NCI-H1092 (cell line): ENCODE measurements at regions not wholly inside any gene's neighbourhood (a gene's known extent, or its start where the extent isn't known, plus 50 kb on each side); places are given as distances from the start of the nearest gene placed in this dataset.

Experiments
- DNase-seq: peaks from one replicate; lab custom pipeline; 2025; lab: John Stamatoyannopoulos, UW

GRCh38 chr13:105928048-105928447 is 607.4 kb downstream of the EFNB2 start:
- DNase-seq, result no peak

DNA sequence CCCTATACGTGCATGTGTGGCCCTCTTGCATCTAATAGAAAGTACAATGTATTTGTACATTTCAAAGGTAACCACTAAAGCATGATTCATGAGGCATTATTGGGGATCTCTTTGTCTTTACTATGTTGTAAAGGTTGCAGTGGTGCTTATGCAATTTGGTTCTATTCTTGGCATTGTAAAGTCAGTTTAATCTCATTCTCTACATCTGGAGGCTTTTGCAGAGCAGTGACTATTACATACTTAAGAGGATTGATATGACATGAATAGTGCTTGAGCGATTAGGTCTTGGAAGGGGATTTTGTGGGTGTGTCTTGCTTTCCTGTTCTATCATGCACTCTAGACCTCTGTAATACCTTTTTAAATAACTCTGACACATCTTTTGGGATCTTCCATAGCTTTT is 610.0 kb downstream of the EFNB2 start:
- DNase-seq, result no peak

DNA sequence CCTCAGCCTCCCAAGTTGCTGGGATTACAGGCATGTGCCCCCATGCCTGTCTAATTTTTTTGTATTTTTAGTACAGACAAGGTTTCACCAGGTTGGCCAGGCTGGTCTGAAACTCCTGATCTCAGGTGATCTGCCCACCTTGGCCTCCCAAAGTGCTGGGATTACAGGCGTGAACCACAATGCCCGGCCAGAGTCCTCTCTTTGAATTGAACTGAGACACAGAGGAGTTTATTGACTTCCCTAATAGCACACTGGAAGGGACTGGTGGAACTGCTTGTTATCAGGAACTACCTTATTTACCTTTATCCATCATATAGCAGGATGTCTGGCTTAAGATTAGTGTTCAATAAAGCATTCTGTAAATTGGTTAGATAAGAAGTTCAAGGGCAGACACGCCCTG is 613.8 kb downstream of the EFNB2 start:
- DNase-seq, result no peak

- no peak for DNase-seq
Measured at GRCh38 chr13:105920370-105920769, 615.1 kb downstream of the EFNB2 start.

- no peak for DNase-seq
Measured at GRCh38 chr13:105918842-105919741, 616.4 kb downstream of the EFNB2 start.

DNA sequence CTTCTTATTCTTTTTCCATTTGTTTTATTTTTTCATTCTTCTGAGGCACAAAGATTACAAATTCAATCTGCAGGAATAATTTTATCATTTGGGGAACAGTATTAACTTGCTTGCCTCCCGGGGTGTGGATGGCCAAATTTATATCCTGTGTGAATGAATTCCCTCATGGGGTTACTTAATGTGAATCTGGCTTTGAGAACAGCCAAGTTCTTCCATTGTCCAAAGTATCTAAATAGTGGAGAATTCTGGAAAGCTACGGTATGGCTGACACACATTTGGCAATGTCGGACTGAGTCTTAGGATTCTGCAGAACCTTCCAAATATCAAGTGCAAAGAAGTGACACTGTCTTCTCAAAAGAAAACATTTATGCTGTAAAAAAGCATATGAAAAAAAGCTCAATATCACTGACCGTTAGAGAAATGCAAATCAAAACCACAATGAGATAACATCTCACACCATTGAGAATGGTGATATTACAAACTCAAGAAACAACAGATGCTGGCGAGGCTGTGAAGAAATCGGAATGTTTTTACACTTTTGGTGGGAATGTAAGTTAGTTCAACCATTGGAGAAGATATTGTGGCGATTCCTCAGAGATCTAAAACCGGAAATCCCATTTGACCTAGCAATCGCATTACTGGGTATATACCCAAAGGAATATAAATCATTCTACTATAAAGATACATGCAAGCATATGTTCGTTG is 620.2 kb downstream of the EFNB2 start:
- DNase-seq, result no peak

GRCh38 chr13:105914291-105915036 is 621.0 kb downstream of the EFNB2 start:
- DNase-seq, result no peak

GRCh38 chr13:105908586-105908985 is 626.9 kb downstream of the EFNB2 start:
- no peak for DNase-seq

DNA sequence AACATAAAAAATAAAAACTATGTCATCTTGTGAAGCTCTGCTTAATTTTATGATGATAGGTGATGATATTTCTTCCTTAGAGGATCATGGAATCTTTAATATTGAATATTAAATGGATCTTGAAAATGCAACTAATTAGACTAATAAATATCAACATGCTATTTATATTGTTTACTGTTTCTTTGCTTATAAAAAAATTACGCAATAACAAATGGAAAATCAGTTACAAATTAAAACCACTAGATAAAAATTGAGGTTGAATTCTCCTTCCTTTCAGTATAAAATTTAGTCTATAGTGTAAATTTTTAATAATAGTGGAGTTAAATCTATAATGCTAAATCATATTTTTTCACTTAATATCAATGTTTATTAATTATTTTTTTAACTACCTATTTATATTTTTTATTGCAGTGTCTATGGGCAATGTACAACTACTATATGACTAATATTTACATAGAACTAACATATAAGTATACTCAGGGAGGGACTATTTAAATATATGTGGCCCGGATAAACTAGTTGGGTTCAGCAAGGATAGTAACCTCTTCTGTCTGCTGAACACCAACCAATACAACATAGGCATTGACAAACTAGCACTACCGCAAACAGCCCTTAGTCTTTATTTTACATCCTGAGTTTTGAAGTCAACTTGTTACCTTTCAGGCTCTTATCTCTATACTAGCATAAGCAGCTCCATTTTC is 628.0 kb downstream of the EFNB2 start:
- DNase-seq, result no peak

- no peak for DNase-seq
Measured at GRCh38 chr13:105906746-105907145, 628.7 kb downstream of the EFNB2 start.

DNA sequence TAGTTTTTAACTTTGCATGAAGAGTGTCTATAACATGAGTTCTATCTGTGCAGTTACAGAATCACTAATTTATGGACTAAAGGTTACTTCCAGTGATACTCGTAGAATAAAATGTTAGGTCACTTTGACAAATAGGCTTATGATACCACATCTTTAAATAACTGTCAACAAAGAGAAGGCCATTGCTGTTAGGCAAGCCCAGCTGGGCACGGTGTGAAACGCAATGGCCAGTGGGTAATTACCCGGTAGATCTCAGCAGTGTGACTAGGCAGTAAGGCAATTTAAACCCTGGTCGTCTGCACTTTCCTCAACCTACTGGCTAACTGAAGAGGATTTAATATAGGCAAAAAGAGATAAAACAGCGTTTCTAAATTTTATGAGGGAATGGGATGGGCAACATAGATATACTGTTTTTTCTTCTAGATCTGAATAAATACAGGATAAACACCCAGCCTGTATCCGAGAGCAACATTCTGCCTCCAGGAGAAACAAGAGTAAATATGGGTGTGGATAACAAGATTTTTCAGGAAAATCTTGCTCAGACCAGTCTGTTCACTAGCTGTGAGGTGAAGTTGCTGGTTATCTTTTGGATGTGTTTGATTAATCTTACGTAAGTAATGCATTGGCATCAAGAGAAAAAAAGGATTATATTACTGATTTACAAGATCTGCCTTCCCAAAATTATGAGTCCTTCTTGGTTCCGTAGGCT is 631.3 kb downstream of the EFNB2 start:
- DNase-seq, result no peak

DNA sequence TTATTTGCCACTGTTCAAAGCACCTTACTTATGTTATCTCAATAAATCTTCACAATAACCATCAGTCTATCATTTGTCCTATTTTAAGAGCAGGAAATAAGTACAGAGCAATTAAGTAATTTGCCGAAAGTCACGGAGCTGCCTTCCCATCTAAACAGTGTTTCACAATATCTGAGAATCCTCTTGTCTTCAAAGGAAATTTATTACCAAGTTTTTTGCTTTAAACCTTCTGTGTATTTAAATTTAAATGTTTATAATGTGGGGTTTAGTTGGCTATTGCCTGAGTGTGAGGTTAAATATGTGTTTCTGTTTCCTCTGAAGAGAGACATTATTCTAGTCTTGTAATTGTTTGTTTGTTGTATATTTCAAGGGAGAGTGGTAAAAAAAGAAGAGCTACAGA is 633.1 kb downstream of the EFNB2 start:
- DNase-seq, result no peak

GRCh38 chr13:105897575-105897974 is 637.9 kb downstream of the EFNB2 start:
- DNase-seq, result no peak

- no peak for DNase-seq
Measured at GRCh38 chr13:105894697-105895096, 640.8 kb downstream of the EFNB2 start.

GRCh38 chr13:105890509-105890908 is 645.0 kb downstream of the EFNB2 start:
- no peak for DNase-seq

DNA sequence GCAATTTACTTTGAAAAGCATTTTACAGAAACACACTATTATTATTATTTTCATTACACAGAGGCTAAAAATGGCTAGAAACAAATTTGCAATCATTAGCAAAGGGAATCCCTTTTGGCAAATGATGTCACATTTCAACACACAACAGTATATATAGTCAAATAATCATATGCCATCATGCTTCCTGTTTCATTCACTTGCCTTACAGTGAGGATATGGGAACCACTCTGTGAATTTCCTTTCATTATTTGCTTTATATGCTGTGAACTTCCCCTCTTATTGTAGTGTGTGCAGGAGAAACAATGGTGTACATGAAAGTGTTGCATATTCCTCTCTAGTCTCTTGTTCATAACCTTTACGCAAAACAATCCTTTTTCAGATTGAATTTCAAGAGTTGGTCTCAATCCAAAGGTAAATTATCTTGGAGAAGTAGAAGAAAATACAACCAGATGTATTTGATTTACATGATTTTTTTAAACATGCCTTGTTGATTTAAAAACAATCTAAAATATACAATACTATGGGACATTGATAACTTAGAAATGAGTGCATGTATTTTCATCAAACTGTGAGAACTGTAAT is 657.3 kb downstream of the EFNB2 start:
- no peak for DNase-seq

DNA sequence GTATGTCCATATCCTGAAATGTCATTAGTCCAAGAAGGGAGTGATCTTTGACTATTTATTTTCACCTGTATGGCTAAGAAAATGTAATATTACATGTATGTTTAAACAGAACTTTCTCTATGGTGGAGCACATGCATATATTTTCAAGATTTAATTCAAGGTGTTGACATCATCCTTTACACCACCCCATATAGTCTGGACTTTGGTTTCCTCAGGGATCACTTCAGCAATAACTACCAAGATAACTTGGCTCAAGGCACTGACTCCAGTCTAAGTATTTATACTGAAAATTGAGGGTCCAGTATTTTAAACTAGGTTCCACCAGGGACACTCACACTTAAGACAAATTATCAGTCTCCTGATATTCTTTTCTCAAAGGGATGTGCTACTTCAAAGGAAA is 660.6 kb downstream of the EFNB2 start:
- no peak for DNase-seq

DNA sequence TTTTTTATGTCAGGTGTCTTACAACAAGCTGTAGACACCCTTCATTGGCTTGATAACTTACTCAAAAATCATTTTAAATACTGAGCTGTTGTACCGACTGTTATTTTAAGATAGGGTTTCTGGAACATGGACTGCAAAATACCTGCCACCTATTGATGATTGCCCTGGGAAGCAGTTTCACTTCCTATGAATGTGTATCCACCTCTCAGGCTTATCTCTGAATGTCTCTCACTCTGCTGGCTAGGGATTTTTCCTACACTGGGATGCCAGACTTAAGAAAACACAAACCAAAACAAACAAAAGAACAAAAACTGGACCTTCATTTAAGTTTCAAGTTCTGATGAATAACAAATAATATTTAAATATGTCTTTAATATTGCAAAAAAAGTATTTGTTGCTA is 663.7 kb downstream of the EFNB2 start:
- DNase-seq, result no peak

- no peak for DNase-seq
Measured at GRCh38 chr13:105871326-105871725, 664.1 kb downstream of the EFNB2 start.

DNA sequence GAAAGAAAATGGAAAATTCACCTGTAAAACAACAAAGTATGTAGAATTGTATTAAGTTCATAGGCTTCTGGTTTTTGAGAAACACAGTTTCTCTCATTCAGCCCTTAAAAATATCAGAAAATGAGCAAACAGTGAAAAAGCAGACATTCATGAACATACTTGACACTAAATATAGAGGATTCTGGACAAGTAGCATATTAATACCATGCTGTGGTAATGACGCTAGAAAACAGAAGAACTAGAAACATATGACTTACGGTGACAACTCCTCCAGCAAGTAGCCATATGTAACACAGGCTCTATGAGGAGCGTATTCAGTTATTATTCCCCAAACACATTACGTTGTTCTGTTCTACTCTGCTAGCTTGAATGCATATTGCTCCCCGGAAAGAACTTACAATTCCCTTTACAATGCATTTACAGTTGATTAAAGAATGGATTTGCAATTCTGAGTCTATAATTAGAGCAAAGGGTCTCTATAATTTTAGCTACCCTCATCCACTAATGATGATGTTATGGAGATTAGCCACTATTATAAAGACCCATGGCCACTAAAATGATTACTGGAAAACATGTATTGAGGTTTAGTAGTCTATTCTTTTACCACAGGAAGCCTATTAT is 672.1 kb downstream of the EFNB2 start:
- DNase-seq, result no peak

DNA sequence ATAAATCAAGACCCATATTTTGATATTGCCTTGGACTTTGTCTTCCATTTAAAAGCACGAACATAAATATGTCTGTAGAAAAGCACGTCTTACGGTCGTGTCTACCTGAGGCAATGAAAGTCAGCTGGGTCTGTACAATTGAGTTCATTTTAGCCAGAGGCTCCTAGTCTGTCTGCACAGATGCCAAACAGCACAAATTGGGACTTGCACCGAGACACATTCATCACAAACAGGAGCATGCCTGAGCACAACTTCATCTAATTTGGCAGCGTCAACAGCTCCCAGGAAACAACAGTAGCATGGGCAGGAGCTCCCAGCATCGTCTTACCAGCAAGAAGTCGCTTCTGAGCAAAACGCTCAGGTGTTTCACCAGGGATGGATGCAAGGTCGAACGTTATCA is 687.0 kb downstream of the EFNB2 start:
- no peak for DNase-seq
